ENCODE measurements at regions not wholly inside any gene's neighbourhood (a gene's known extent, or its start where the extent isn't known, plus 50 kb on each side); places are given as distances from the start of the nearest gene placed in this dataset.

- no peak for TF ChIP-seq SP1 (IDR thresholded peaks at IDR 0.05; ENCODE audit: low read depth)
- no peak for TF ChIP-seq EZH2phosphoT487 (IDR thresholded peaks at IDR 0.05; ENCODE audit: borderline replicate concordance)
- TF ChIP-seq MAX (IDR thresholded peaks at IDR 0.05) = no peak
- no peak for TF ChIP-seq POLR2A (IDR thresholded peaks at IDR 0.05; ENCODE audit: borderline replicate concordance, extremely low read depth, insufficient read depth, insufficient read length)
- no peak for TF ChIP-seq CTCF (IDR thresholded peaks at IDR 0.05 in 2 of 3, conservative IDR thresholded peaks at IDR 0.05 in 1 of 3; ENCODE audit: borderline replicate concordance in 1 of 3, insufficient read depth in 1 of 3, low read depth in 2 of 3, low read length in 2 of 3)
- TF ChIP-seq EZH2 (IDR thresholded peaks at IDR 0.05) = no peak
- no peak for TF ChIP-seq YY1 (IDR thresholded peaks at IDR 0.05; ENCODE audit: extremely low read depth, insufficient replicate concordance, low read depth, low read length)
- no peak for TF ChIP-seq POLR2AphosphoS5 (IDR thresholded peaks at IDR 0.05; ENCODE audit: low read depth, low read length)
- TF ChIP-seq JUND (IDR thresholded peaks at IDR 0.05) = no peak
- no peak for TF ChIP-seq EGR1 (IDR thresholded peaks at IDR 0.05; ENCODE audit: low read depth)
- TF ChIP-seq REST (IDR thresholded peaks at IDR 0.05; ENCODE audit: low read depth) = no peak
- no peak for TF ChIP-seq RAD21 (IDR thresholded peaks at IDR 0.05; ENCODE audit: low read depth)
- no peak for TF ChIP-seq FOSL1 (IDR thresholded peaks at IDR 0.05; ENCODE audit: low read depth)
- no peak for TF ChIP-seq SRF (IDR thresholded peaks at IDR 0.05; ENCODE audit: low read depth)
Observed at GRCh38 chr2:8195784-8196183, 486.1 kb upstream of the ID2 start.
